GM10266 (cell line): ENCODE measurements at regions not wholly inside any gene's neighbourhood (a gene's known extent, or its start where the extent isn't known, plus 50 kb on each side); places are given as distances from the start of the nearest gene placed in this dataset.
A peak's percentile ranks its signal among the peaks of the same experiment; 100 is the strongest.

Experiments
- DNase-seq: peaks from one replicate; pipeline ENCODE4 v3.0.0; 2012; ENCODE audit errors: extremely low spot score
- CTCF ChIP-seq: IDR thresholded peaks from 2 replicates; pipeline ENCODE4 v1.5.1; 2012; ENCODE audit warnings: mild to moderate bottlenecking, low read depth; ENCODE audit not compliant: control insufficient read depth, insufficient read depth; ENCODE audit errors: missing control alignments

DNA sequence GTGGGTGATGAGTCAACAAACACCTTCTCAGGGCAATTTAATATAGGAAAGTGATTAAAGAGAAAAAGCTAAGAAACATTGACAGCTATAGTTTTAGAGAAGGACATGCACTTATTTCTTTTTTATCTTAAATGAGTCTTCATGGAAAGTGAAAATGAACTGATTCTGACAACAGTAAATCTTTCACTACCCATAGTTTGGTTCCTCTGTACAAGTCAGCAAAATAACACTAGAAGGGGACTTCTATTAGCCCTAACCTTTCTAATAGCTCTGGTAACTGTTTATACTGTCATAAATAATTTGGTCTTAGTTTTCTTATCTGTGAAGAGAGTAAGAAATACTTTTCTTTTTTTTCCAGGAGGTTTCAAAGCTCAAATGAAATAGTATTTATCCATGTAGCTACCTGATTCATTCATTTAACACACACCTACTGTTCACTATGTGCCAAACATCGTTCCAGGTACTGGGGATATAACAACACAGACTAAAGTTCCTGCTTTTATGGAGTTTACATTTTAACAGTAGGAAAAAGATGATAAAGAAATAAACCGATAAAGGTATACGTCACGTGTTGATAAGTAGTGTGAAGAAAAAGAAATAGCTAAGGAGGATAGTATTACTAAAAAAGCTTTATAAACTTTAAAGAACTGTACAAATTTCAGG lies 148.2 kb downstream of the PCSK1 start:
- no peak for TF ChIP-seq CTCF

GRCh38 chr5:96283589-96283988 lies 149.5 kb downstream of the PCSK1 start:
- no peak for DNase-seq
- no peak for TF ChIP-seq CTCF

More for the DNA sequence above, 148.2 kb downstream of the PCSK1 start:
- DNase-seq: no peak

GRCh38 chr5:96282020-96282419 lies 151.0 kb downstream of the PCSK1 start:
- TF ChIP-seq CTCF: no peak

DNA sequence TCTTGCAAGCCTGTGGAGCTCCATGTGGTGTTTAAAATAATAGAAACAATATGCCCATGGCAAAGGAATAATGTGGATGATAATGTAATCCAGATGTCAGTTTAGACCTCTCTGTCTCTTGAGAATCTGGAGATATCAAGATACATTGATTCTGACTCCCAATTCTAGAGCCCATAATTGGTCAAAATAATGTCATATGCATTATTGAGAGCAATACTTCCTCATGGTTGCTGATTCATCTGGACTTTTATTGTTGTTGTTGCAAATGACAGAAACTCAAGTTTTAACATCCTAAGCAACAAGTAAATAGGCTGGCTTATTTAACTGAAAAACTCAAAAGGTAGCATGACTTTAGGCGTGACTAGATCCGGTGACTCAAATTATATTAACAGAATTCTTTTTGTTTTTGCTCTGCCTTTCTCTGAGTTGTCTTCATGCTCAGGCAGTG lies 152.1 kb downstream of the PCSK1 start:
- TF ChIP-seq CTCF: no peak
- no peak for DNase-seq

More at GRCh38 chr5:96282020-96282419, 151.0 kb downstream of the PCSK1 start:
- no peak for DNase-seq

GRCh38 chr5:96279801-96280542 lies 153.1 kb downstream of the PCSK1 start:
- TF ChIP-seq CTCF: no peak
- peak; percentile 25 for DNase-seq

DNA sequence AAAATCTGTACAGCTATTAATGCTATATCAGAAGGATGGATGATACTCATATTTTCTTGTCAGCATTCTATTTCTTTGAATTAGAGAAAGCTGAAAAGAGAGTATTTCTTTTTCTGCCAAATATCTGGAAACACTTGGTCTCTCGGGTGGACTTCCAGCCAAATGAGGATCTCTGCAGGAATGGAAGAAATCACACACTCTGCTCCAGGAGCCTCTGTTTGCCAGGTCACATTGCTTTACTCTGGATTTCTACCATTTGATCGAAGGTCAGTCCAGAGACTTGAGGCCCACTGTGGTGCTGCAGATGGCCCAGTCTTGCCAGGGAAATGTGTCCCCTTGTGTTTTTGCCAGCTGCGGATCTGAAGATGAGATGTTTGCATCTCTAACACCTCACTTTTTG lies 154.1 kb downstream of the PCSK1 start:
- no peak for TF ChIP-seq CTCF
- no peak for DNase-seq

GRCh38 chr5:96275051-96275450 lies 158.0 kb downstream of the PCSK1 start:
- TF ChIP-seq CTCF: no peak
- no peak for DNase-seq
